ENCODE measurements at regions not wholly inside any gene's neighbourhood (a gene's known extent, or its start where the extent isn't known, plus 50 kb on each side); places are given as distances from the start of the nearest gene placed in this dataset.

GRCh38 chr12:90064852-90065801 is 356.5 kb upstream of the ATP2B1 start:
- DNase-seq: no peak

- no peak for DNase-seq
These were observed 354.2 kb upstream of the ATP2B1 start for GRCh38 chr12:90062799-90063198.

GRCh38 chr12:90061809-90062208 is 353.2 kb upstream of the ATP2B1 start:
- DNase-seq: no peak

GRCh38 chr12:90060031-90060430 is 351.4 kb upstream of the ATP2B1 start:
- DNase-seq: no peak

- no peak for DNase-seq
These were observed 350.1 kb upstream of the ATP2B1 start for GRCh38 chr12:90058704-90059103.

GRCh38 chr12:90055071-90055470 is 346.4 kb upstream of the ATP2B1 start:
- no peak for DNase-seq

- no peak for DNase-seq
These were observed 340.3 kb upstream of the ATP2B1 start for GRCh38 chr12:90048918-90049317.

GRCh38 chr12:90045559-90045958 is 336.9 kb upstream of the ATP2B1 start:
- no peak for DNase-seq

GRCh38 chr12:90044069-90044468 is 335.4 kb upstream of the ATP2B1 start:
- DNase-seq: no peak

GRCh38 chr12:90042920-90043641 is 334.4 kb upstream of the ATP2B1 start:
- DNase-seq: no peak

- DNase-seq: no peak
These were observed 329.7 kb upstream of the ATP2B1 start for GRCh38 chr12:90038289-90038688.

- DNase-seq: no peak
These were observed 329.1 kb upstream of the ATP2B1 start for GRCh38 chr12:90037740-90038139.

GRCh38 chr12:90036637-90037036 is 328.0 kb upstream of the ATP2B1 start:
- DNase-seq: no peak

GRCh38 chr12:90030726-90031125 is 322.1 kb upstream of the ATP2B1 start:
- no peak for DNase-seq

- DNase-seq: no peak
These were observed 320.7 kb upstream of the ATP2B1 start for GRCh38 chr12:90029317-90029716.

GRCh38 chr12:90028635-90029051 is 320.0 kb upstream of the ATP2B1 start:
- DNase-seq: no peak

GRCh38 chr12:90027889-90028634 is 319.4 kb upstream of the ATP2B1 start:
- DNase-seq: no peak

- DNase-seq: no peak
These were observed 318.4 kb upstream of the ATP2B1 start for GRCh38 chr12:90027041-90027440.

GRCh38 chr12:90026516-90026915 is 317.9 kb upstream of the ATP2B1 start:
- DNase-seq: no peak

- no peak for DNase-seq
These were observed 315.6 kb upstream of the ATP2B1 start for GRCh38 chr12:90024262-90024661.

- no peak for DNase-seq
These were observed 314.7 kb upstream of the ATP2B1 start for GRCh38 chr12:90023207-90023900.

GRCh38 chr12:90021795-90022440 is 313.3 kb upstream of the ATP2B1 start:
- DNase-seq: no peak

Measured in activated naive CD4-positive, alpha-beta T cell (primary cell).